IMR-90 (cell line): ENCODE measurements at regions not wholly inside any gene's neighbourhood (a gene's known extent, or its start where the extent isn't known, plus 50 kb on each side); places are given as distances from the start of the nearest gene placed in this dataset.

Experiments
- ATAC-seq: fragments of 200-7000 bp; cut with Tn5 transposase; 2 replicates; pipeline ENCODE4 v1.9.1; 2020; ENCODE audit warnings: low read depth, mild to moderate bottlenecking, moderate library complexity
- BruUV-seq: library from RNA; stranded (reverse); fragments of 400-500 nt; replicated peaks from 2 replicates; lab custom pipeline; 2021; lab: Mats Ljungman, UMichigan
- CTCF ChIA-PET: fragments of 300-600 bp; formaldehyde crosslinking; extraction: SDS; loops from one replicate; lab custom pipeline; 2021; ENCODE audit warnings: antibody characterized with exemption; lab: Yijun Ruan, JAX
- POLR2A ChIA-PET: fragments of 300-600 bp; sonication (Branson Sonifier 250); formaldehyde crosslinking; loops from one replicate; lab custom pipeline; 2022; ENCODE audit warnings: antibody characterized with exemption; ENCODE audit not compliant: unreplicated experiment; lab: Charles Lee
- DNase-seq: peaks from one replicate; pipeline ENCODE4 v3.0.0; 2013
- H2AFZ ChIP-seq: replicated peaks from 2 replicates; pipeline ENCODE3; 2013; ENCODE audit warnings: low read length, mild to moderate bottlenecking; ENCODE audit not compliant: poor library complexity
- H2AK5ac ChIP-seq: 2 replicates; pipeline ENCODE4 v1.6.1; 2013; ENCODE audit warnings: low read depth, low read length, inconsistent platforms
- H2AK9ac ChIP-seq: replicated peaks from 2 replicates; pipeline ENCODE3; 2013; ENCODE audit warnings: mild to moderate bottlenecking, low read depth, low read length, moderate library complexity; ENCODE audit not compliant: poor library complexity
- H2BK120ac ChIP-seq: 2 replicates; pipeline ENCODE4 v1.6.1; 2013; ENCODE audit warnings: low read depth, low read length, inconsistent platforms
- H2BK15ac ChIP-seq: 3 replicates; pipeline ENCODE4 v1.6.1; 2013; ENCODE audit warnings: low read depth, low read length, inconsistent platforms
- H2BK20ac ChIP-seq: 2 replicates; pipeline ENCODE4 v1.6.1; 2013; ENCODE audit warnings: low read depth, mild to moderate bottlenecking, inconsistent platforms, low read length, moderate library complexity
- H2BK5ac ChIP-seq: 2 replicates; pipeline ENCODE4 v1.6.1; 2013; ENCODE audit warnings: mild to moderate bottlenecking, low read depth, low read length, inconsistent platforms; ENCODE audit not compliant: poor library complexity, severe bottlenecking
- H3K14ac ChIP-seq: replicated peaks from 2 replicates; pipeline ENCODE4 v1.6.1; 2013; ENCODE audit warnings: low read depth, low read length, inconsistent platforms
- H3K18ac ChIP-seq: 2 replicates; pipeline ENCODE4 v1.6.1; 2013; ENCODE audit warnings: low read depth, low read length, control low read depth
- H3K23ac ChIP-seq: 2 replicates; pipeline ENCODE4 v1.6.1; 2013; ENCODE audit warnings: low read depth, low read length, inconsistent platforms
- H3K27ac ChIP-seq: 2 replicates; pipeline ENCODE4 v1.5.1; 2013; ENCODE audit warnings: mild to moderate bottlenecking, control low read depth, low read length; ENCODE audit not compliant: insufficient read depth
- H3K27me3 ChIP-seq: 2 replicates; pipeline ENCODE4 v1.6.1; 2013; ENCODE audit warnings: low read length; ENCODE audit not compliant: control insufficient read depth, insufficient read depth
- H3K36me3 ChIP-seq: 2 replicates; pipeline ENCODE4 v1.6.1; 2013; ENCODE audit warnings: low read length, mixed read lengths; ENCODE audit not compliant: control insufficient read depth, insufficient read depth
- H3K4ac ChIP-seq: 2 replicates; pipeline ENCODE4 v1.6.1; 2013; ENCODE audit warnings: low read depth, low read length, inconsistent platforms
- H3K4me1 ChIP-seq: 2 replicates; pipeline ENCODE4 v1.6.1; 2013; ENCODE audit warnings: low read length, mixed read lengths; ENCODE audit not compliant: control insufficient read depth, insufficient read depth
- H3K4me2 ChIP-seq: 2 replicates; pipeline ENCODE4 v1.6.1; 2013; ENCODE audit warnings: low read depth, mild to moderate bottlenecking, control low read depth, low read length, moderate library complexity
- H3K4me3 ChIP-seq: 2 replicates; pipeline ENCODE4 v1.5.1; 2013; ENCODE audit warnings: low read depth, mild to moderate bottlenecking, control low read depth, low read length, moderate library complexity; ENCODE audit not compliant: insufficient read depth
- H3K56ac ChIP-seq: 2 replicates; pipeline ENCODE4 v1.6.1; 2013; ENCODE audit warnings: low read length, inconsistent platforms; ENCODE audit not compliant: insufficient read depth; ENCODE audit errors: extremely low read depth
- H3K79me1 ChIP-seq, 2 experiments: 2 replicates each; pipeline ENCODE4 v1.6.1; 2013; ENCODE audit warnings: low read length in 2 of 2, inconsistent platforms in 1 of 2, low read depth in 1 of 2
- H3K9ac ChIP-seq: 2 replicates; pipeline ENCODE4 v1.6.1; 2013; ENCODE audit warnings: low read depth, low read length, control low read depth
- H3K9me1 ChIP-seq: 2 replicates; pipeline ENCODE4 v1.6.1; 2013; ENCODE audit warnings: low read length, inconsistent platforms; ENCODE audit not compliant: insufficient read depth
- H3K9me3 ChIP-seq: 2 replicates; pipeline ENCODE4 v1.6.1; 2013; ENCODE audit warnings: low read length; ENCODE audit not compliant: control insufficient read depth, insufficient read depth
- H4K20me1 ChIP-seq: 2 replicates; pipeline ENCODE4 v1.6.1; 2013; ENCODE audit warnings: low read length, inconsistent platforms; ENCODE audit not compliant: insufficient read depth
- H4K5ac ChIP-seq: 2 replicates; pipeline ENCODE4 v1.6.1; 2013; ENCODE audit warnings: mild to moderate bottlenecking, low read depth, low read length, control low read depth
- H4K8ac ChIP-seq, 2 experiments: 2 replicates each; pipeline ENCODE4 v1.6.1; 2013; ENCODE audit warnings: low read depth in 2 of 2, low read length in 2 of 2, control low read depth in 1 of 2, inconsistent platforms in 1 of 2
- H4K91ac ChIP-seq: 2 replicates; pipeline ENCODE4 v1.6.1; 2013; ENCODE audit warnings: low read depth, low read length, inconsistent platforms; ENCODE audit not compliant: insufficient read depth
- RAD21 ChIP-seq: IDR thresholded peaks from 2 replicates; pipeline ENCODE4 v1.6.1; 2012; ENCODE audit warnings: low read length, improper control_type of control experiment
- RCOR1 ChIP-seq: IDR thresholded peaks from 2 replicates; pipeline ENCODE4 v1.6.1; 2012; ENCODE audit warnings: mild to moderate bottlenecking, low read length, improper control_type of control experiment; ENCODE audit not compliant: insufficient replicate concordance
- whole genome bisulfite sequencing, 2 experiments: methylation state at CpG; one replicate each; pipeline versions ENCODE4 v1.1.5 to v1.1.7; 2013; ENCODE audit warnings: missing lambda C conversion rate in 2 of 2; ENCODE audit not compliant: insufficient read length in 1 of 2; ENCODE audit errors: extremely low coverage in 2 of 2; 5-methylcytosine and 5-hydroxymethylcytosine counted together
- dilution Hi-C: fragments of 300-500 bp; cut with HindIII; formaldehyde crosslinking; loops from one replicate; pipeline ENCODE4 v1.14.3; 2018; ENCODE audit warnings: low sequenced_read_pairs; ENCODE audit not compliant: unreplicated experiment
- in situ Hi-C: fragments of 300-500 bp; cut with MboI; formaldehyde crosslinking; loops from 3 replicates; pipeline ENCODE4 v1.14.3; 2019; ENCODE audit warnings: low sequenced_read_pairs, inconsistent platforms, mixed read lengths
- intact Hi-C: fragments of 100-400 bp; cut with micrococcal nuclease; formaldehyde crosslinking; loops from 2 replicates; pipeline ENCODE4 v1.10.0; 2022

GRCh38 chr3:80753021-80753420 is 985.2 kb upstream of the ROBO1 start:
- Histone ChIP-seq H2AK5ac (no peak overlapping the region), H3K27ac (no peak overlapping the region), H3K18ac (no peak overlapping the region), H3K4me1 (no peaks in the 10 kb centered on the region), H2BK120ac (no peak overlapping the region), H3K56ac (no peak overlapping the region), H3K23ac (no peak overlapping the region), H3K36me3 (no peaks in the 10 kb centered on the region), H3K4me3 (no peak overlapping the region), H3K14ac (no peak overlapping the region), H3K79me1 (no peaks in the 10 kb centered on the region), H4K5ac (no peak overlapping the region), H3K9me1 (no peaks in the 10 kb centered on the region), H4K8ac (no peak overlapping the region), H3K4ac (no peak overlapping the region), H2BK20ac (no peak overlapping the region), H2BK15ac (no peak overlapping the region), H4K20me1 (no peaks in the 10 kb centered on the region), H2BK5ac (no peak overlapping the region), H3K9ac (no peak overlapping the region), H3K4me2 (no peak overlapping the region), H4K91ac (no peak overlapping the region), H3K27me3 (no peaks in the 10 kb centered on the region), H2AK9ac (no peak overlapping the region), H2AFZ (no peak overlapping the region), H3K9me3 (0 out of 2 replicates have a peak, but pooled peaks cover 7% of the 10 kb centered on the region)
- ATAC-seq (no peak), DNase-seq (no peak)
- in situ Hi-C loops (no loop called here), dilution Hi-C loops (no loop called here), intact Hi-C loops (no loop called here)
- no TSS peak for BruUV-seq
- WGBS, 2 experiments, result no CpG with 5 or more reads among the region's 4 CpGs
- no peak for TF ChIP-seq RAD21
- TF ChIP-seq RCOR1, result no peak
- ChIA-PET CTCF (no interaction called here), POLR2A (no interaction called here)
